Nephron (organoid): ENCODE measurements at regions not wholly inside any gene's neighbourhood (a gene's known extent, or its start where the extent isn't known, plus 50 kb on each side); places are given as distances from the start of the nearest gene placed in this dataset.

ENCODE experiments used
- H3K27ac Mint-ChIP-seq, 3 experiments: 2 replicates each; pipeline ENCODE4 v1.8.0; 2020; ENCODE audit warnings: mixed read lengths in 3 of 3, mild to moderate bottlenecking in 2 of 3, moderate library complexity in 1 of 3
- H3K27me3 Mint-ChIP-seq: 2 replicates; pipeline ENCODE4 v1.8.0; 2021; ENCODE audit warnings: low read depth, mild to moderate bottlenecking, moderate library complexity, mixed read lengths
- H3K36me3 Mint-ChIP-seq: 2 replicates; pipeline ENCODE4 v1.8.0; 2020; ENCODE audit warnings: low read depth, mixed read lengths
- H3K4me1 Mint-ChIP-seq: 2 replicates; pipeline ENCODE4 v1.8.0; 2020; ENCODE audit warnings: mixed read lengths
- H3K4me3 Mint-ChIP-seq, 3 experiments: 2 replicates each; pipeline ENCODE4 v1.8.0; 2020; ENCODE audit warnings: mild to moderate bottlenecking in 3 of 3, mixed read lengths in 3 of 3, moderate library complexity in 2 of 3
- H3K9me3 Mint-ChIP-seq: 2 replicates; pipeline ENCODE4 v1.8.0; 2020; ENCODE audit warnings: mixed read lengths
- CTCF ChIP-seq, 3 experiments: fragments of 200-600 bp; sonication (generic); IDR thresholded peaks; one replicate each; pipeline ENCODE4 v1.5.0; 2021; ENCODE audit warnings: antibody characterized with exemption in 3 of 3; ENCODE audit not compliant: unreplicated experiment in 3 of 3

- no peaks in the 10 kb centered on the region for H3K4me1 Mint-ChIP-seq
- H3K4me3 Mint-ChIP-seq = no peak overlapping the region
- no peaks in the 10 kb centered on the region for H3K27me3 Mint-ChIP-seq
- H3K36me3 Mint-ChIP-seq = no peaks in the 10 kb centered on the region
- no peak for TF ChIP-seq CTCF (IDR thresholded peaks at IDR 0.05; ENCODE audit: unreplicated experiment in 3 of 3)
- H3K9me3 Mint-ChIP-seq = peaks cover 3% of the 10 kb centered on the region
- no peak overlapping the region for H3K27ac Mint-ChIP-seq
Observed at GRCh38 chr4:160399826-160400225, 1296.9 kb downstream of the RAPGEF2 start.

GRCh38 chr4:160403081-160403480 lies 1300.2 kb downstream of the RAPGEF2 start:
- Mint-ChIP-seq H3K4me3 (no peak overlapping the region), H3K36me3 (no peaks in the 10 kb centered on the region), H3K27ac (no peak overlapping the region), H3K27me3 (no peaks in the 10 kb centered on the region), H3K9me3 (peaks cover 3% of the 10 kb centered on the region), H3K4me1 (peaks cover 3% of the 10 kb centered on the region)
- no peak for TF ChIP-seq CTCF (IDR thresholded peaks at IDR 0.05; ENCODE audit: unreplicated experiment in 3 of 3)

- Mint-ChIP-seq H3K4me3 (no peak overlapping the region), H3K27me3 (no peaks in the 10 kb centered on the region), H3K4me1 (peaks cover 3% of the 10 kb centered on the region), H3K27ac (no peak overlapping the region), H3K36me3 (no peaks in the 10 kb centered on the region), H3K9me3 (no peaks in the 10 kb centered on the region)
- TF ChIP-seq CTCF (IDR thresholded peaks at IDR 0.05; ENCODE audit: unreplicated experiment in 3 of 3) = no peak
Observed at GRCh38 chr4:160406263-160406825, 1303.5 kb downstream of the RAPGEF2 start.

GRCh38 chr4:160414496-160414895 lies 1311.6 kb downstream of the RAPGEF2 start:
- no peak for TF ChIP-seq CTCF (IDR thresholded peaks at IDR 0.05; ENCODE audit: unreplicated experiment in 3 of 3)
- H3K9me3 Mint-ChIP-seq = no peaks in the 10 kb centered on the region
- no peaks in the 10 kb centered on the region for H3K27me3 Mint-ChIP-seq
- H3K27ac Mint-ChIP-seq = no peak overlapping the region
- H3K4me1 Mint-ChIP-seq = no peaks in the 10 kb centered on the region
- H3K4me3 Mint-ChIP-seq = no peak overlapping the region
- H3K36me3 Mint-ChIP-seq = no peaks in the 10 kb centered on the region

- Mint-ChIP-seq H3K4me1 (no peaks in the 10 kb centered on the region), H3K4me3 (no peak overlapping the region), H3K27me3 (no peaks in the 10 kb centered on the region), H3K36me3 (no peaks in the 10 kb centered on the region), H3K27ac (no peak overlapping the region), H3K9me3 (peaks cover 6% of the 10 kb centered on the region)
- no peak for TF ChIP-seq CTCF (IDR thresholded peaks at IDR 0.05; ENCODE audit: unreplicated experiment in 3 of 3)
Observed at GRCh38 chr4:160423879-160424451, 1321.1 kb downstream of the RAPGEF2 start.

- no peak for TF ChIP-seq CTCF (IDR thresholded peaks at IDR 0.05; ENCODE audit: unreplicated experiment in 3 of 3)
- no peaks in the 10 kb centered on the region for H3K36me3 Mint-ChIP-seq
- no peaks in the 10 kb centered on the region for H3K4me1 Mint-ChIP-seq
- no peak overlapping the region for H3K27ac Mint-ChIP-seq
- H3K9me3 Mint-ChIP-seq = peaks cover 17% of the 10 kb centered on the region
- no peak overlapping the region for H3K4me3 Mint-ChIP-seq
- H3K27me3 Mint-ChIP-seq = no peaks in the 10 kb centered on the region
Observed at GRCh38 chr4:160426233-160426632, 1323.4 kb downstream of the RAPGEF2 start.
